Epithelial cell of prostate (primary cell): ENCODE measurements at regions not wholly inside any gene's neighbourhood (a gene's known extent, or its start where the extent isn't known, plus 50 kb on each side); places are given as distances from the start of the nearest gene placed in this dataset.

ENCODE experiments used
- DNase-seq: peaks from one replicate; pipeline ENCODE4 v3.0.0-alpha.2; 2011; ENCODE audit warnings: low read depth, low spot score
- H3K27ac ChIP-seq: fragments of 450-650 bp; 2 replicates; pipeline ENCODE4 v1.5.1; 2017; ENCODE audit warnings: mild to moderate bottlenecking

DNA sequence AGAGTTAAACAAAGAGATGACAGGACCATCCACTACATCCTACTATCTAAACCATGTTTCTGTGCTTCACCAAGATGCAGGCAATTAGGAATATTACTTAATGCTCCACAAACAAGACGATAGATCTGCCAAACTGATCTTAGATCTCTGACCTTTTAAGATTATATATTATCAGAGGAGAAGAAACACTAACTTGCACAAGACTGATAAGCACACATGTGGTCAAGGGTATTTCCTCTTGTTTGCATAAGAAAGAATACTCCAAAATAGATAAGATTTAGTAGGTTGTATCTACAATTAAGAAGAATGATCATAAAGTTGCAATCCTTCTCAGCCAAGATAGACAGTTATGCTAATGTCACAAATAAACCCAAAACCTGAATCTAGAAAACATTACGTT is 601.0 kb upstream of the ACO1 start:
- H3K27ac ChIP-seq: no peak overlapping the region
- DNase-seq: no peak

DNA sequence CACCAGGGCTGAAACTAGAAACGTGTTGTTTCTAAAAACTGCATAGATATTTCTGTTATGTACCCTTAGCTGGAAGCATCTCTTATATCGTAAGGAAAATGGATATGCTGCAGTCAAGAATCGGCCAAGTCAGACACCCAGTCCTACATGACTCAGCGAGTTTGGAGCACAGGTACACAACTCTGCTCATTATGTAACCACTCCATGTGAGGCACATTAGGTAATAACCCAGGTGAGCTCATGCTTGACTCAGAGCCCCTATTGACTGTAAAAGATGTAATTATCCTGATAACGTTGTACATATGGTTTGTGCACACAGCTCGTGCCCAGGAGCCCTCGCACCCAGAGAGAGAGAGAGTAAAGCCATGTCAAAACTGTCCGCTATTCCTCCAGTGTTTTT is 593.7 kb upstream of the ACO1 start:
- peak; percentile 14 for DNase-seq
- H3K27ac ChIP-seq: no peak overlapping the region

DNA sequence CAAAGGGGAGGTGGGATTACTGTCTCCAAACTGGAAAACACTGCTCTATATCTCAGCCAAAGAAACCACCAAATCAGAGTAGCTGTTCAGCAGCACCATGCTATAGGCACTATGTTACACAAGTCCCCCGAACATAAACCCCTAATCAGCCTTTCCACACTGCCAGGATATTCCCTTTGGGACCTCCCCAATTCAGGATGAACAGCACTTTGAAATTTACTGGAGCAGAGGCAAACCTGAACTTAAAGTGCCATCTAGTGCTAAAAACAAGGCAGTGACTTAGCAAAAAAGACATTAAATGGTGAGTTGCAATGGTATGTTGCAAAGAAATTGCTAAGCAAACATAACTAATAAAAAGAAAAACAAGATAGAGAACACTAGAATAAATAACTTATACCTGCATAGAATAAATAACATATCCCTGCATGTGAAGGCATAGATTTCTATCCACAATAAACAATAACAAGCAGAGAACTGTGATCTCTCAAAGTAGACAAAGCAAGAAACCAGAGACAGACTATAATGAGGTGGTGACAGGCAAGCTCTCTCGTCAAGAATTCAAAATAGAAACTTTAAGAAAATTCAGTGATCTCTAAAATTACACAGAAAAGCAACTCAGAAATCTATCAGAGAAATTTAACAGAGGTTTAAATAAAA is 584.4 kb upstream of the ACO1 start:
- no peak overlapping the region for H3K27ac ChIP-seq
- DNase-seq: no peak

DNA sequence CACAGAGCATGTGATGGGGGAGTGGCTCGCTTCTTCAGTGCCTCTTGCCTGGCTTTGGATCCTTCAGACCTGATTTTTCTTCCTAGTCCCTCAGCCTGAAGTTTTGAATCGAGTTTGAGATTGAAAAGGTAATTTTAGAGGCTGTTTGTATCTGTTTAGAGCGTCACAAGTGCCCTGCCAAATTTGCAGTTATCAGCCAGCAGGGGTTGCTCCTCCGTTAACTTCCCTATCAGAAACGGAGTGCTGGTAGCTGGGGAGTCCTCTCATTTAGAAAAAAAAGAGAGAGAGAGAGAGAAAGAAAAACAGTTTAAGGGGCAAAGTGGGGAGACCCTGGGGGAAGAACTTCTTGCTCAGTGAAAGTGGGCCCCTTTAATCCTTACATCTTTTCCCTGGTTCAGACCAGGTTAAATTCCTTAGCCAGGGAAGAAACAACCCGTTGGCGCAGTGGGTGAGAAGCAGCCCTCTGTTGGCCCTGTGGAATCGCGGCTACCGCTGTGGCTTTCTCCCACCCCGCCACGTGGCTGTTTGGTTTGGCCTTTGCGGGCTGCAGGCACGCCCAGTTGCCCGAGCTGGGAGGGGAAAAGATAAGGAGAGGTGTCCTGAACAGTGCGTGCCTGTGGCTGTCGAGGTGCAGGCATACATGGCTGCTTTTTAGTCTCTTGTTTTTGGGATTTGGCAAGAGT is 576.7 kb upstream of the ACO1 start:
- no peak for DNase-seq
- no peak overlapping the region for H3K27ac ChIP-seq

DNA sequence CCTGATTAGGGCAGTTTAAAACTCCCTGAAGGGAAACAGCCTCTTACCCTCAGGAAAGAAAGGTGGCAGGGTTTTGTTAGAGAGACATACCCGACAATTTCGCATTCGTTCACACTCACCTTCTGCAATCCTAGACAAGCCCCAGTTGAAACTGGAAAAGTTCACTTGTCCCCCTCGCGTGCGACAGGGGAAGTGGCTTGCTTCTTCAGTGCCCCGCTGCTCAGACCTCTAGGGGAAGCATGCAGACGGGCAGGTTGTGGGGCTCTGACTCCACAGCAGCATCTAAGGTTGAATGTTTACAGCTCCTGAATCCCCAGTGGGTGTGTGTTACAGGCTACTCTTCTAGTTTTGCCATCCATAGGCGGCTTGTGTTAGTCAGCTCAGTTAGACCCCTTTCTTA is 575.7 kb upstream of the ACO1 start:
- no peak for DNase-seq

DNA sequence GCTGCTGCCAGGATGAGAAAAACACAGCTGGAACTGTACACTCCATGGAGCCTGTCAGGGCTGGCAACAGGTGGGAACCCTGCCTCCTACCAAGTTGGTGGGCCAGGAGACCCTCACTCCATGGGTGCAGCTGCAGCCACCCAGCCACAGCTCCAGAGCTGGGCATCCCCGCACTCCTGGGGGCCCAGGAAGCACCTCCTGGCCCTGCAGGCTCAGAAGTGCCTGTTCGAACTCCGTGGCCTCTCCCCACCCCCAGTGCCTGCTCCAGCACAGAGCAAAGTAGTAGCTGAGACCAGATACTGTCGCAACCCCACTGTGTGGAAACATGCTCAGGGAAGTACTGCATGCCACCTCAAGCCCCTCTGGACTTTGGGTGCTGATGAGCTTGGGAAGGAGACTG is 564.0 kb upstream of the ACO1 start:
- no peak overlapping the region for H3K27ac ChIP-seq
- DNase-seq: no peak

More for the DNA sequence above, 575.7 kb upstream of the ACO1 start:
- no peak overlapping the region for H3K27ac ChIP-seq

DNA sequence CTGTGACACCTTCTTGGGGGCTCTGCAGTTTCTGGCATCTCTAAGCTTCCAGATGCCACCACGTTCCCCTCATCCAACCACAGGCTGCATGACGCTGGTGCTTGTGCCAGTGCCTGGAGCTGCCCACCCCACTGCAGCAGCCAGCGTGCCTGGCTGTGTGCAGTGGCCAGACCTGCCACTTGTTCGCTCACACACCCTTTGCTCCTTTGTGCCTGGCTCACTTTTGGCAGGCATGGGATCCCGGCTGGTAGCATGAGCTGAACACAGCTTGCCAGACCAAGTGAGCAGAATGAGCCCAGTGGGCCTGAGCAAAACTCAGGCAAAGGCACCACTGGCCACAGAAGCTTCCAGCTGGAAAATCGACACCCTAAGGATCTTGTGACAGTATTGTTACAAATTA is 562.9 kb upstream of the ACO1 start:
- no peak for DNase-seq
- H3K27ac ChIP-seq: no peak overlapping the region

DNA sequence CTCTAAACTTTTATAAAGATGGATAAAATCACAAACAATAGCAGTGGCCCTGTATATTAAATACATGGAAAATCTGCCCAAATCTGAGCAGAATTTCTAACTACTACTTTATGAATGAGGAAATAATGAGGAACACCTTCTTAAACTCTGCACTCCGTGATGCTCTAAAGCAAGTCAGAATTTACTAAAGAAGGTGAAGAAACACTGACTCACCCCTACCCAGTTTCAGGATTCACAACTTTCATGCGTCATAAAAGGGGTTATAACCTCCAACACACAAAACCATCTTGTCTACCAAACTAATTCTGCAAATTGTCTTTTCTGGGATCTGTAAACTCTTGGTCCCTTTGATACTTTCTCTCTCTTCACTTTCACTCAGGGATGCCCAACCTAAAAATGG is 561.1 kb upstream of the ACO1 start:
- H3K27ac ChIP-seq: no peak overlapping the region
- DNase-seq: no peak

DNA sequence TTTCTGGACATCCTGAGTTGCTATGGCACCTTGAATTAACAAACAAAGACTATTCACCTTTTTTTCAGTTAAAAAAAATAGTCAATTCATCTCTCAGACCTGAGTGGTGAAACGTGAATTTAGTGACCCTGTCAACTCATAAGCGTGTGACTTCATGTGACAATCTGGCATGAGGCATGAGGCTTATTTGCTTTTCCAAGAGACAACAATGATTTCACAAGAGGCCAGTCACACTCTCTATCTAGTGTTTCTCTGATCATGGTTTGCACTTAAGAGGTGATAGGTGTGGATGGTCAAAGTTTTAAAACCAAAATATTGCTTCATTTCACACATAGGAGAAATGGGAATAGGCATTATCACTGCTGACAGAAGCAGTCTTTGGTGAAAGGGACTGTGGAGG is 559.6 kb upstream of the ACO1 start:
- H3K27ac ChIP-seq: no peak overlapping the region
- no peak for DNase-seq

DNA sequence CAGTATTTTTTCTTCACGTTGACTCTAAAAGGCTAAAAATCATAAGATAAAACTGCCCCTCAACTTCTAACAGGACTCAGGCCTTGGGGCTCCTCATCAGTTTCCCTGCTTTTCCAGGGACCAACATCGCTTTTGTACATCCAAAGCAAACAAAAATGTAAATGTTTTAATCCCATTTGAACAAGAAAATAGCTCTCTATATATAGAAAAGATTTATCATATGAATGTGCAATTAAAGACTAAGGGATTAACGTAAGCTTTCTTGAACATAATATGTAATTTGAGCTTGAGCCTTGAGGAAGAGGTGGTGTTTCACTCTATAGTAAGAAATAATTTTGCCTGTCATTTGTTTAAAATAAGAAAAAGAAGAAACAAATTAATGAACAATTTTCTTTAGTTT is 547.2 kb upstream of the ACO1 start:
- no peak overlapping the region for H3K27ac ChIP-seq
- DNase-seq: no peak

DNA sequence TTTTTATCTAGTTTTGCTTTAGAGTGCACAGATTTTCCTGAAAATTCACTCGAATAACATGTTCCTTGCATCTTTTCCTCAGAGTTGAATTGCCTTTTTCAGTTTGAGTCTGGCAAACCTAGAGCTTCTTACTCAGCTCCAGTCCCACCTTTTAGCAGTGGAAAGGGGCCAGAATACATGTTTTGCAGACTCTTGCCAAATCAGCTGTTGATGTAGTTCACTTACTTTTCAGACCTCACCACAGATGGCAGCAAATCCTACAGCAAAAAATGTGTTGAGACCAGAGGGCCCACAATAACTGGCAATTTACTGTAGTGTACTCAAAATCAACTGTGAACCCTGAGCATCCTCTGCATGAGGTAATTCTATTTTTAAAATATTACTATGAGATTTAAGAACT is 545.2 kb upstream of the ACO1 start:
- no peak for DNase-seq
- H3K27ac ChIP-seq: no peak overlapping the region

DNA sequence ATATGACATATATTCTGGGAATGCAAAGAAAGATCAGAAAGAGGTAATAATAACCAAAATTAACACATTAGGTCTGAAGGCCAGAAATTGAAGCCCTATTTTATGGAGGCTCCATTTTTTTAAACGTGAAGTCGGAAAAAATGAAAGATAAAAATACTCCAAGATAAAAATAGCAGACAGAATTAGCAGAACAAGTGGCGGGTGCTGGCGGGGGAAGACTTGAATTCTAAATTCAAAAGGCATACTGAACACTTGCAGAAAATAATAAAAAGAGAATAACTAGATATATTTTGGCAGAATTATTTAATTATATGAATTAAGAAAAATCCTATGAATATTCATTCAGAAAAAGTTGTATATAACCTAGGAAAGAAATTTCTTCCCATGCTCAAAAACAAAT is 543.7 kb upstream of the ACO1 start:
- no peak for DNase-seq
- no peak overlapping the region for H3K27ac ChIP-seq

DNA sequence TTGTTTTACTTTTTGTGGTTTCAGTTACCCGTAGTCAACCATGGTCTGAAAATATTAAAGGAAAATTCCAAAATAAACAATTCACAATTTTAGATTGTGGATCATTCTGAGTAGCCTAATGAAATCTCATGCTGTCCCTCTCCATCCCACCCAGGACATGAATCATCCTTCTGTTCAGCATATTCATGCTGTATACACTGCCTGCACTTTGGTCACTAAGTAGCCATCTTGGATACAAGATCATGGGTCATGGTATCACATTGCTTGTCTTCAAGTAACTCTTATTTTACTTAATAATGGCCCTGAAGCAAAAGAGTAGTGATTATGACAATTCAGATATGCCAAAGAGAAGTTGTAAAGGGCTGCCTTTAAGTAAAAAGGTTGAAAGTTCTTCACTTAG is 536.5 kb upstream of the ACO1 start:
- no peak for DNase-seq
- no peak overlapping the region for H3K27ac ChIP-seq

DNA sequence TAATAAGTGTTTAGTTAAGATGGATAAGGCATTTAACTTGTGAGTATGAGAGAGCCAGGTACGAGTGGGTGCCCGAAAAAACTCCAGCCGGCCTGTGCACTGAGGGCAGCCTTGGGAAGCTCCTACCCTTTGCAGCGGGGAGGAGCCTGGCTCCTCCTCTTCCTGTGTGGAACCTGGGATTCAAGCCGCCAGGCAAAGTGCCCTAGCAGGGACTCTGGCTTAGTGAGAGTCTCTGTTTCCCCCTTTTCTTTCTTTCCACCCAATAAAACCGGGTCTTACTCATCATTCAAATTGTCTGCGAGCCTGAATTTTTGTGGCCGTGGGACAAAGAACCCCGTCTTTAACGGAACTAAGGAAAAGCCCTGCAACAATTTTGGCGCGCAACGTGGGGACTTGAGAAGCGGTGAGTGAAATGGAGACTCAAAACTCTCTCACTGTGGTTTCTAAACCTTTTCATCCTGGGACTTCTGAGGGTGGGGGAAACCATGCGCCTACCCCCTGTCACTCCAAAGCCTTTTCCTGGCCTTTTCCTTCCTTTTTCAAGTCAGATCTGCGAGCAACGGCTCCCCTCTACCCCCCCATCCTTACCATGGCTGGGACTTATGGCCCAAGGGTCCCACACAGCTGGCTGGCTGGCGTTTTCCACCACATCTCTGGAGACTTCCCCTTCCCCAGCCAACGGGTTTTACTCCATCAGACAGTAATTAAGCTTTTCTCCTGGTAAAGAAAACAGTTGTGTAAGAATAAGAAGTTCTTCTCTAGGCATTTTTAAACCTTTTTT is 535.7 kb upstream of the ACO1 start:
- DNase-seq: no peak
- no peak overlapping the region for H3K27ac ChIP-seq

DNA sequence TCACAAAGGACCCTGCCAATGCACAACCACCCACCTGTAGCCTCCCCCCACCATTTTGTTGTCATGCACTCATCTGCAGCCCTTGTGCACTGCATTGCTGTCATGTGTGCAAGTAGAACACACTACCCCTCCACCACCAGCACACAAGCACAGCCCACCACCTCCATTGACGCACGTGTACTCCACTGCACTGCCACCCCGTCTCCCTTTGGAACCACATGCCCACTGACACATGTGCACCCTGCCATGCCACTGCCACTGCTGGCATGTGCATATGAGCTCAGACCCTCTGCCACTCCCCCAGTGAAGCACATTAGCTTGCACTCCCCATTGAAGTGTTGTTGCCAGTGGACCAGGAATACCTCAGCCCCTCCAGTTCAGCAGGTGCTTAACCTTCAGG is 530.3 kb upstream of the ACO1 start:
- DNase-seq: no peak

DNA sequence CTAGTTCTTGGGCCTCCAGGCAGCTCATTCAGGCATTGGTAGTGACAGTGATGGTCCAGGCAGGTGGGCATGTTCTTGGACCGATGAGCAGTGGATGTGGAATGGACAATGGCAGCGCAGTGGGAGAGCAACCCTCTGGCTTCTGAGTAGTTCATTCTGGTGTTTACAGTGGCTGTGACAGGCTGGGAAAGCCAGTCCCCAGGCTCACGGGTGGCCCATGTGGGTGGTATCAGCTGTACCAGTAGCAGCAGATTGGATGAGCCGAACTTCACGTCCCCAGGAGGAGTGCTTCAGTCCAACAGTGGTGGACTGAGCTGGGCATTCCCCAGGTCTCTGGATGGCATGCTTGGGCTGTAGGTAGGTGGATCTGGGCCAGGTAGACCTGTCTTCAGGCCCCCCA is 515.6 kb upstream of the ACO1 start:
- DNase-seq: no peak

More for the DNA sequence above, 530.3 kb upstream of the ACO1 start:
- H3K27ac ChIP-seq: no peak overlapping the region

DNA sequence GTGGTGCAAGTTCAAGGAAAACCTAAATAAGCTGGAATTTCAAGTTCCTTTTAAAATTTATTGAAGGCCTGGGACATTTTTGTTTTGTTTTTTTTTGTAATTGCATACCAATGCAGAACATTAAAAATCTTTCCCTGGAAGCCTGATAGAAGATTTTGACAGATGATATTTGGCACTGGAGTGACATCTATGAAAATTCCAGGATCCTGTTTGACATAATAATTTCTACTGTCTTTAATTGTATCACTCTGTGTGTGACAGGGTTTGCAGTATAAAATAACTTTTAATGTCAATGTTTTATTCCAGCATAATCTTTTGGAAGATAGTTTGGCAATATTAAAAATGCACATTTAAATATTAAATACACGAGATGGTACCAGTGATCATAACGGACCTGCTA is 514.2 kb upstream of the ACO1 start:
- H3K27ac ChIP-seq: no peak overlapping the region
- DNase-seq: no peak

More for the DNA sequence above, 515.6 kb upstream of the ACO1 start:
- H3K27ac ChIP-seq: no peak overlapping the region

DNA sequence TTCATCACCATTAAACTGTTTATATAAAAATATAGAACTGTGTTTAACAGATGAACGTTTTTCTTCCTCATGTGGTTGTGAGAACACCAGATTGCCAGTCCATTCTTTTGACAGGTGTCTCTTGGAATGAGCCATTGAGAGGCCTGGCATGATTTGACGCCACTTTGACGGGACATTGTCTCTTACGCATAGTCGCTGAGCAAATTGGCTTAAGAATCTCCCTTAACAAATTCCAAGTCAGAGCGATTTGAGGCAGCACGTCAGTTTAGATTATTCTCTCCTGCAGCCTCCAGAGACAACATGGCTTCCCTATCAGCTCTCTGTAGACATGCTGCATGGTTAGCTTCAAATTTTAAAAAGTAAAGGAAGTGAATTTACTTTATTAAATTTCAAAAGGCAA is 510.7 kb upstream of the ACO1 start:
- DNase-seq: no peak
- no peak overlapping the region for H3K27ac ChIP-seq

DNA sequence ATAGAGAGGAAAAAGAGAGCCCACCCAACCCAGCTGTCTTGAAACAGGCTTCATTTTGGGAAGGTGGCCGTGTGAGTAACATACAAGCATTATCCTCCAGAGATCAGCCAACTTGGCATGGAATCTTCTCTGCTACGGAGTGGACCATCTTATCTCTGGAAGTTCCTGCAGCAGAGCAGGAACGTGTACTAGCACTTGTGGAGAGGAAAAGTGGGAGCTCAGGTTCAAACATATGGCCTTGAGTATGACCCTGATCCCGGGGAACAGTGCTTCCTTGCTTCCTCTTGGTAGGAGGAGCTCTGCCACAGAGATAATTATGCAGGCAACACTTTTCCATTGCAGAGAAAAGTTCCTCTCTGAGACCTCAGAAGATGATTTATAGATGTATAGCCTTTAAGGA is 490.4 kb upstream of the ACO1 start:
- H3K27ac ChIP-seq: no peak overlapping the region

DNA sequence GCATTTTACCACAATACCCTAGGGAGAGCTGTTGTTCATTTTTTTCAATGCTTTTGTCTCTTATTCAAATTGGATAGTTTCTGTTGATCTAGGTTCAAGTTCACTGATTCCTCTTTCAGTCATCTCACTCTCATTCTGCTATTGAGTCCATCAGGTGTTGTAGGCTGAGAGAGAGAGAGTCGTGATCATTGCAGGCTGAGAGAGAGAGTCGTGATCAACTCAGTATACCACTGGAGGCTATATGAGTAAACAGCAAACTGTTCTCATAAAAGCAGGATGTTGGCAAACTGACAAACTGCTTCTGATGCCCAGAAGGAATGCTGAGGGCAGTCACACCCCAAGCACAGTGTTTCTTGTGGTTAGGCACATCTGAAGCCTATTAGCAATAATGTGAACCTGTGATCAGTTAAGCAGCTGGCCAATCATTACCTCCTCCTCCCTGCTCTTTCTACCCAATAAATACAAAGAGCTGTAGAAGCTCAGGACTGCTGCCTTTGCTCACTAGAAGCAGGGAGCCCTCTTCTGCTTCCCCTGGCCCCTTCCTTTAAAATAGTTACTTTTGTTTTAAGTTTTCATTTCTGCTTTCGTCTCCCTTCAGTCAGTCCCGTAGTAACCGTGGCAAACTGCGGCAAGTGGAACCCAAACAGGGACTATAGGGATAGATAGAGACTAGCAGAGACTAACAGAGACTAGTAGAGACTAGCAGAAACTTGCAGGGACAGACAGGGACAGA is 476.1 kb upstream of the ACO1 start:
- no peak overlapping the region for H3K27ac ChIP-seq
- DNase-seq: peak; percentile 76

More for the DNA sequence above, 490.4 kb upstream of the ACO1 start:
- DNase-seq: no peak
